ENCODE measurements at regions not wholly inside any gene's neighbourhood (a gene's known extent, or its start where the extent isn't known, plus 50 kb on each side); places are given as distances from the start of the nearest gene placed in this dataset.

GRCh38 chr5:67516948-67517565 is 320.5 kb upstream of the CD180 start:
- no peaks in the 10 kb centered on the region for H3K79me2 ChIP-seq (ENCODE audit: low read depth)
- no peaks in the 10 kb centered on the region for H4K20me1 ChIP-seq (ENCODE audit: insufficient read depth)
- no peaks in the 10 kb centered on the region for H3K27me3 ChIP-seq (ENCODE audit: insufficient read depth, low read depth)
- no TSS peak for BruUV-seq (replicated peaks)
- no peak overlapping the region for H3K4me3 ChIP-seq
- no peak overlapping the region for H3K27ac ChIP-seq
- H2AFZ ChIP-seq = no peak overlapping the region
- H3F3A ChIP-seq (ENCODE audit: insufficient read depth, low read depth) = no peaks in the 10 kb centered on the region
- ChIA-PET CTCF (no interaction called here), POLR2A (ENCODE audit: unreplicated experiment) (no interaction called here)
- no peaks in the 10 kb centered on the region for H3K36me3 ChIP-seq (ENCODE audit: low read depth)
- H3K4me1 ChIP-seq (replicated peaks; ENCODE audit: insufficient read depth) = no peaks in the 10 kb centered on the region
- DNase-seq = no peak
- no peaks in the 10 kb centered on the region; the same call in 1 of the 2 replicates for H3K9me2 ChIP-seq (ENCODE audit: insufficient read depth)
- H3K4me2 ChIP-seq = no peak overlapping the region
- TF ChIP-seq CTCF (conservative IDR thresholded peaks at IDR 0.05) = no peak
- TF ChIP-seq EZH2 (IDR thresholded peaks at IDR 0.05; ENCODE audit: low read depth) = no peak
- intact Hi-C loops (cut with micrococcal nuclease; ENCODE audit: unreplicated experiment) = no loop called here
- H3K9me3 ChIP-seq (ENCODE audit: insufficient read depth, low read depth) = no peaks in the 10 kb centered on the region

- H4K20me1 ChIP-seq (ENCODE audit: insufficient read depth) = no peaks in the 10 kb centered on the region
- CTCF ChIA-PET = no interaction called here
Measured at GRCh38 chr5:67515762-67516161, 319.2 kb upstream of the CD180 start.

GRCh38 chr5:67515020-67515689 is 318.6 kb upstream of the CD180 start:
- BruUV-seq (replicated peaks) = no TSS peak
- Histone ChIP-seq H3K27ac (no peak overlapping the region), H3K4me3 (no peak overlapping the region), H3K9me3 (ENCODE audit: insufficient read depth, low read depth) (no peaks in the 10 kb centered on the region), H3F3A (ENCODE audit: insufficient read depth, low read depth) (no peaks in the 10 kb centered on the region), H2AFZ (no peak overlapping the region), H3K27me3 (ENCODE audit: insufficient read depth, low read depth) (no peaks in the 10 kb centered on the region), H3K4me2 (no peak overlapping the region), H3K36me3 (ENCODE audit: low read depth) (no peaks in the 10 kb centered on the region), H3K79me2 (ENCODE audit: low read depth) (no peaks in the 10 kb centered on the region), H3K4me1 (replicated peaks; ENCODE audit: insufficient read depth) (no peaks in the 10 kb centered on the region), H3K9me2 (ENCODE audit: insufficient read depth) (no peaks in the 10 kb centered on the region; the same call in 1 of the 2 replicates), H4K20me1 (ENCODE audit: insufficient read depth) (no peaks in the 10 kb centered on the region)
- TF ChIP-seq EZH2 (IDR thresholded peaks at IDR 0.05; ENCODE audit: low read depth) (no peak), CTCF (conservative IDR thresholded peaks at IDR 0.05) (no peak)
- CTCF ChIA-PET = no interaction called here
- no peak for DNase-seq
- intact Hi-C loops (cut with micrococcal nuclease; ENCODE audit: unreplicated experiment) = no loop called here
- POLR2A ChIA-PET (ENCODE audit: unreplicated experiment) = no interaction called here

More at GRCh38 chr5:67515762-67516161, 319.2 kb upstream of the CD180 start:
- intact Hi-C loops (cut with micrococcal nuclease; ENCODE audit: unreplicated experiment) = no loop called here
- H3F3A ChIP-seq (ENCODE audit: insufficient read depth, low read depth) = no peaks in the 10 kb centered on the region
- TF ChIP-seq CTCF (conservative IDR thresholded peaks at IDR 0.05) = no peak
- TF ChIP-seq EZH2 (IDR thresholded peaks at IDR 0.05; ENCODE audit: low read depth) = no peak
- no peak overlapping the region for H3K4me3 ChIP-seq
- no peak overlapping the region for H3K4me2 ChIP-seq
- H3K9me2 ChIP-seq (ENCODE audit: insufficient read depth) = no peaks in the 10 kb centered on the region; the same call in 1 of the 2 replicates
- BruUV-seq (replicated peaks) = no TSS peak
- no peak overlapping the region for H2AFZ ChIP-seq
- no peak overlapping the region for H3K27ac ChIP-seq
- H3K4me1 ChIP-seq (replicated peaks; ENCODE audit: insufficient read depth) = no peaks in the 10 kb centered on the region
- H3K27me3 ChIP-seq (ENCODE audit: insufficient read depth, low read depth) = no peaks in the 10 kb centered on the region
- POLR2A ChIA-PET (ENCODE audit: unreplicated experiment) = no interaction called here
- no peaks in the 10 kb centered on the region for H3K36me3 ChIP-seq (ENCODE audit: low read depth)
- no peak for DNase-seq
- H3K79me2 ChIP-seq (ENCODE audit: low read depth) = no peaks in the 10 kb centered on the region
- H3K9me3 ChIP-seq (ENCODE audit: insufficient read depth, low read depth) = no peaks in the 10 kb centered on the region
